IgD-negative memory B cell (primary cell): ENCODE measurements at regions not wholly inside any gene's neighbourhood (a gene's known extent, or its start where the extent isn't known, plus 50 kb on each side); places are given as distances from the start of the nearest gene placed in this dataset.
"Not testable (repeated sequence)": the region's sequence is repeated elsewhere in the genome, so short reads cannot be mapped to it uniquely, and the experiment has no call there.

Experiments used
- H3K27ac Mint-ChIP-seq, 3 donors: one replicate each; pipeline ENCODE4 v1.8.0; 2020 to 2022; ENCODE audit warnings: mild to moderate bottlenecking in 3 of 3, mixed read lengths in 3 of 3, moderate library complexity in 1 of 3
- H3K27me3 Mint-ChIP-seq: one replicate; pipeline ENCODE4 v1.8.0; 2021; ENCODE audit warnings: mixed read lengths
- H3K36me3 Mint-ChIP-seq: one replicate; pipeline ENCODE4 v1.8.0; 2020; ENCODE audit warnings: mild to moderate bottlenecking, mixed read lengths
- H3K4me1 Mint-ChIP-seq, 3 donors: one replicate each; pipeline ENCODE4 v1.8.0; 2020 to 2022; ENCODE audit warnings: mixed read lengths in 3 of 3, mild to moderate bottlenecking in 1 of 3
- H3K4me3 Mint-ChIP-seq, 4 donors: one replicate each; pipeline ENCODE4 v1.8.0; 2020 to 2022; ENCODE audit warnings: mild to moderate bottlenecking in 4 of 4, mixed read lengths in 4 of 4, moderate library complexity in 3 of 4
- H3K9me3 Mint-ChIP-seq, 3 donors: one replicate each; pipeline ENCODE4 v1.8.0; 2020 to 2021; ENCODE audit warnings: mixed read lengths in 3 of 3, mild to moderate bottlenecking in 1 of 3

GRCh38 chr2:131656816-131657633 is 129.3 kb downstream of the CCDC74A start:
- no peak overlapping the region for H3K27ac Mint-ChIP-seq
- no peaks in the 10 kb centered on the region for H3K4me1 Mint-ChIP-seq
- H3K27me3 Mint-ChIP-seq, result peaks cover 1% of the 10 kb centered on the region
- no peaks in the 10 kb centered on the region for H3K9me3 Mint-ChIP-seq
- H3K4me3 Mint-ChIP-seq, result no peak overlapping the region
- H3K36me3 Mint-ChIP-seq, result no peaks in the 10 kb centered on the region

DNA sequence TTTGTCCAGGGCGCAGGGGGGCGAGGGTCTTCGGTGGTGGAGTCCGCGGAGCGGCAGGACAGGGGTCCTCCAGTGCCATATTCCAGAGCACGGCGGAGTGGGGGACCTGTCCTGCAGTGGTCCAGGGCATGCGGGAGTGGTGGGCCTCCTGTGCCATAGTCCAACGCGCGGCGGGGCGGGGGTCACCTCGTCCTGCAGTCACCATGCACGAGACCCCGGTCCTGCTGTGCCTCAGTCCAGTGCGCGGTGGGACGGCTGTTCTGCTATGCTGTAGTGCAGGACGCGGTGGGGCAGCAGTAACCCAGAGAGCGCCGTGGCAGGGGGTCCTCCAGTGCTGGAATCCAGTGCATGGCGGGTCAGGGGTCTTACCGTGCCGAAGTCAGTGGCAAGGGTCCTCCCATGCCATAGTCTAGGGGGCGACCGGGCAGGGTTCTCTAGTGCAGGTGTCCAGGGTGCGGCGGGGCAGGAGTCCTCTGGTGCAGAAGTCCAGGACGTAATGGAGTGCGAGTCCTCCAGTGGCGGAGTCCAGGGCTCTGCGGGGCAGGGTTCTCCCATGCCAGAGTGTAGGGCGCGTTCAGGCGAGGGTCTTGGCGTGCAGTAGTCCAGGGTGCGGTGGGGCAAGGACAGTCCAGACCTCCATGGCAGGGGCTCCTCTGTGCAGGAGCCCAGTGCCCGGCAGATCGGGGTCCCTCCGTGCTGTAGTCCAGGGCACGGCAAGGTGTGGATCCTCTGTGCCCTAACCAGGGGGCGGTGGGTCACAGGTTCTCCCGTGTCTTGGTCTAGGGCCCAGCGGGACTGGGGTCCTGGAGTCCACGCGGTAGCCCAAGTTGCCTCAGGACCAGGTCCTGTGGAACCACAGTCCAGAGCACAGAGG is 130.4 kb downstream of the CCDC74A start:
- H3K9me3 Mint-ChIP-seq, result no peaks in the 10 kb centered on the region
- no peaks in the 10 kb centered on the region for H3K4me1 Mint-ChIP-seq
- no peak overlapping the region for H3K4me3 Mint-ChIP-seq
- no peaks in the 10 kb centered on the region for H3K27me3 Mint-ChIP-seq
- no peak overlapping the region for H3K27ac Mint-ChIP-seq
- H3K36me3 Mint-ChIP-seq, result no peaks in the 10 kb centered on the region

DNA sequence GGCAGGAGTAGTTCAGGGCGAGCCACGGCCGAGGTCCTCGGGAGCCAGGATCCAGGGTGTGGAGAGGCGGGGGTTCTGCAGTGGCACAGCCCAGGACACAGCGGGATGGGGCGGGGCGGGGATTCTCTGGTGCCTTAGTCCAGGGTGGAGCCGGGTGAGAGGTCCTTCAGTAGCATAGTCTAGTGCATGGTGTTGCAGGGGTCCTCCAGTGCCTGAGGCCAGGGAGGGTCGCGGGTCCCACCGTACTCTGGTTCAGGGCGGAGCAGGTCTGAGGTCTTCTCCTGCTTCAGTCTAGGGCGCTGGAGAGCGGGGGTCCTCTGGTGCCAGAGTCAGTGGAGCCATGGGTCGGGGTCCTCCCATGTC is 131.1 kb downstream of the CCDC74A start:
- H3K4me1 Mint-ChIP-seq, result no peaks in the 10 kb centered on the region
- no peak overlapping the region for H3K4me3 Mint-ChIP-seq
- no peaks in the 10 kb centered on the region for H3K36me3 Mint-ChIP-seq
- no peaks in the 10 kb centered on the region for H3K9me3 Mint-ChIP-seq
- H3K27ac Mint-ChIP-seq, result no peak overlapping the region
- no peaks in the 10 kb centered on the region for H3K27me3 Mint-ChIP-seq

DNA sequence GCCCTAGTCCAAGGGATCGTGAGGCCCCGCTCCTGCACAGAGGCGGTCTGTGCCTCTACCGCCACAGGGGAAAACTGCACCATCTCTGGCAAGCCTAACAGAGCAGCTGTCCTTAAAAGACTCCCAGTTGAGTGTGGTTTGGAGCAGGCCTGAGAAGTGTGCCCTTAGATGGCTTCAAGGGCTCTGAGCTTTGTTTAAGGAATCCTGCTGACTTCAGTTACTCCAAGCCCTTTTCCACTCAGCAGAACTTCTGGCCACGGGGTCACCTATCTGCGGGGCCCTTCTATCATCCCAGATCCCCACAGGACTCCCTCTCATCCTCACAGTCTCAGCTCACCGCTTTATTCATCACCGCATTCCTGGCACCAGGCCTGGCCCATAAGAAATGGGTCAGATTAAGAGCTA is 131.5 kb downstream of the CCDC74A start:
- no peaks in the 10 kb centered on the region for H3K27me3 Mint-ChIP-seq
- H3K9me3 Mint-ChIP-seq, result no peaks in the 10 kb centered on the region
- H3K4me3 Mint-ChIP-seq, result no peak overlapping the region
- H3K36me3 Mint-ChIP-seq, result no peaks in the 10 kb centered on the region
- no peaks in the 10 kb centered on the region for H3K4me1 Mint-ChIP-seq
- H3K27ac Mint-ChIP-seq, result no peak overlapping the region

- H3K9me3 Mint-ChIP-seq, H3K27me3 Mint-ChIP-seq, H3K4me1 Mint-ChIP-seq, H3K4me3 Mint-ChIP-seq, H3K27ac Mint-ChIP-seq, H3K36me3 Mint-ChIP-seq: not testable (repeated sequence)
Observed at GRCh38 chr2:131661101-131661782, 133.6 kb downstream of the CCDC74A start.

GRCh38 chr2:131661884-131662535 is 134.3 kb downstream of the CCDC74A start:
- H3K36me3 Mint-ChIP-seq, H3K4me1 Mint-ChIP-seq, H3K9me3 Mint-ChIP-seq, H3K27me3 Mint-ChIP-seq, H3K27ac Mint-ChIP-seq, H3K4me3 Mint-ChIP-seq: not testable (repeated sequence)

GRCh38 chr2:131663501-131663900 is 135.8 kb downstream of the CCDC74A start:
- not testable (repeated sequence) for H3K27ac Mint-ChIP-seq, H3K4me1 Mint-ChIP-seq, H3K36me3 Mint-ChIP-seq, H3K4me3 Mint-ChIP-seq, H3K9me3 Mint-ChIP-seq, H3K27me3 Mint-ChIP-seq

GRCh38 chr2:131665716-131666115 is 138.0 kb downstream of the CCDC74A start:
- H3K4me3 Mint-ChIP-seq, H3K4me1 Mint-ChIP-seq, H3K9me3 Mint-ChIP-seq, H3K27me3 Mint-ChIP-seq, H3K27ac Mint-ChIP-seq, H3K36me3 Mint-ChIP-seq: not testable (repeated sequence)

DNA sequence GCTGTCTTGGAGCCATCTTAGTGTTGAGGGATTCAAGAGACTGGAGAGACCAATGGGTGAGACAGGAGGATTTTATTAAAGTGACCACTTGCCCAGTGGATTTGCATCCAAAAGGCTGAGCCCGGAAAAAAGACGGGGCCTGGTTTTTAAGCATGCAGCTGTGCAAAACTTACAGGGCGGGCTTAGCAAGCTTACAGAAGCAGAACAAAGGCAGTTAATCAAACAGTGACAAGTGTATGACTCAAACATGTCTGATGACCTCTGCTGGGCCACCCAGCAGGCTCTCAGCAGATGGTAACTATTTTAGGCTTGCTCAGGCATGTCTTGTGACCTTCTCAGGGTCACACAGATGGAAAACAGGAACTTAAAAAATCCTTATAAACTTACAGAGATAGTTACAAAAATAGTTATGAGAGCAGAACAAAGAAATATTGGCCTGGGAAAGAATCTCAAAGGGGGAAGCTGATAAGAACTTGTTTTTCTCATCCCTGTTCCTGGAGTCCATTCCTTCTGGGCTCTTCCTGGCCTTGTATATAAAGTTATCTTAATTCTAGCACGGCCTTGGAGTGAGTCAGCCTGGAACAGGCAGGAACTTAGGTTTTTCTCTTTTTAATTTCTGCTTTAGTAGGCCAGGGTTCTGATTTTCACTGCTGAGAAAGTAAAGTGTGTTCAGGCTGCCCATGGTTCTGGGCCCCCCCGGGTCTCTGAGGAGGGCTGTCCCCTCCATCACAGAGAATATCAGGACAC is 141.3 kb downstream of the CCDC74A start:
- H3K4me1 Mint-ChIP-seq, H3K36me3 Mint-ChIP-seq, H3K27me3 Mint-ChIP-seq, H3K9me3 Mint-ChIP-seq, H3K4me3 Mint-ChIP-seq, H3K27ac Mint-ChIP-seq: not testable (repeated sequence)

- not testable (repeated sequence) for H3K4me1 Mint-ChIP-seq, H3K36me3 Mint-ChIP-seq, H3K9me3 Mint-ChIP-seq, H3K27ac Mint-ChIP-seq
- Mint-ChIP-seq H3K27me3 (peaks cover 10% of the 10 kb centered on the region), H3K4me3 (peak overlapping the region in 1 of 4 donors; percentile 88)
Observed at GRCh38 chr2:131671841-131672470, 144.3 kb downstream of the CCDC74A start.

GRCh38 chr2:131672471-131673399 is 145.0 kb downstream of the CCDC74A start:
- H3K36me3 Mint-ChIP-seq, H3K9me3 Mint-ChIP-seq, H3K4me1 Mint-ChIP-seq, H3K27ac Mint-ChIP-seq: not testable (repeated sequence)
- Mint-ChIP-seq H3K4me3 (peak overlapping the region in 3 of 4 donors; percentile 46 to 86 (median 75)), H3K27me3 (peaks cover 11% of the 10 kb centered on the region)

GRCh38 chr2:131673400-131674173 is 145.9 kb downstream of the CCDC74A start:
- Mint-ChIP-seq H3K4me3 (peak overlapping the region; percentile 46 to 86 (median 69)), H3K4me1 (peaks cover 0 to 5% (median 2%) of the 10 kb centered on the region in 3 donors), H3K27me3 (peaks cover 12% of the 10 kb centered on the region), H3K36me3 (no peaks in the 10 kb centered on the region), H3K9me3 (peaks cover 0 to 4% (median 0%) of the 10 kb centered on the region in 3 donors), H3K27ac (no peak overlapping the region)

DNA sequence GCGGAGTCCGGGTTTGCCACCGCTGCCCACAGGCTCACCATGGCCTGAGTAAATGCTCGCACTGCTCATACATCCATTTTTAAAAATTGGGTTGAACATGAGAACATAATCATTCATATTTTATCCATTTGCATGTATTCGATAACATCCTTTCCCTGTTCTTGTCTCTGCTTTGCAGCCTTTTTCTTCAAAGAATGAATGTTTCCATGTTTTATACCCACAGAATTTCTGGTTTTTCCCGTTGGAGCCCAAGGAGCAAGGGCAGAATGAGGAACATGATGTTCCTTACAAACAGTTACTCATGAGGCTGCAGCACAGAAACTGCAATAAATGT is 146.5 kb downstream of the CCDC74A start:
- Mint-ChIP-seq H3K27me3 (peaks cover 12% of the 10 kb centered on the region), H3K4me1 (peaks cover 0 to 4% (median 2%) of the 10 kb centered on the region in 3 donors), H3K27ac (no peak overlapping the region), H3K4me3 (peak overlapping the region; percentile 46 to 86 (median 69)), H3K36me3 (no peaks in the 10 kb centered on the region), H3K9me3 (no peaks in the 10 kb centered on the region)
